ENCODE measurements at regions not wholly inside any gene's neighbourhood (a gene's known extent, or its start where the extent isn't known, plus 50 kb on each side); places are given as distances from the start of the nearest gene placed in this dataset.
"Not testable (repeated sequence)": the region's sequence is repeated elsewhere in the genome, so short reads cannot be mapped to it uniquely, and the experiment has no call there.

GRCh38 chr4:141432000-141432712 is 204.2 kb upstream of the IL15 start:
- no peak for ATAC-seq (ENCODE audit: poor library complexity)
- no peak for DNase-seq
- intact Hi-C loops (cut with DNase I): no loop called here

DNA sequence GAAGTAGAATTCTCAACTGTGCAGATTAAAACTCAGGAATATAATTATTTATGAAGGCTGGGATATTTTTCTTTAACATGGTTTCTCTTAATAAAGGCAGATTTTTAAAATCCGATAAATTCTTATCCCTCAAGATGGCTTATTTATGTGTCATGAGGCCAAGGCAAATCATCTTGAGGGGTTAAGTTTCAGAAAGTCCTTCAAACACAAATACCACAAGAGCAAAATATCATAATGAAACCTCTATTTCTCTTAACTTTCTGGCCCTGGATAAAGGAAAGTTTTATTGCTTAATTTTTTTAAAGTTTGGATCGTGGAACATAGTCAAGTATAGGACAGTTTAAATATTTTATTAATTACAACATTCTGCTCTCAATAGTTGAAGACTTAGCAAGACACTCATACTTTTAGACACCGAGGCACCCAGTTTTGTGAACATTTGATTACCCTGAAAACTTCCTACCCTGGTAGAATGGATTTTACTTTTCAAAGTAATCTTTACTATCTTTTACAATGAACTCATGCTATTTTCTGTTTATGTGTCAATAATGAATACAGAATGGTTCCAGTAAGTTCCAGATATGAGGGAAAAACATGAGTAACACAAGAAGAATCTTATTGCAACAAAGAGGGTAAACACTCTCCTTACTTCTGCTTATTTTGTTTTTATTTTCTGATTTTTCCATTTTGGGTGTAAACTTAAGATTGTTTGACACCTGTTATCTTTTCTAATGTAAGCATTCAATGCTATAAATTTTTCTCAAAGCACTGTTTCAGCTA is 200.7 kb upstream of the IL15 start:
- DNase-seq (no peak), ATAC-seq (ENCODE audit: poor library complexity) (no peak)
- intact Hi-C loops (cut with DNase I): no loop called here

DNA sequence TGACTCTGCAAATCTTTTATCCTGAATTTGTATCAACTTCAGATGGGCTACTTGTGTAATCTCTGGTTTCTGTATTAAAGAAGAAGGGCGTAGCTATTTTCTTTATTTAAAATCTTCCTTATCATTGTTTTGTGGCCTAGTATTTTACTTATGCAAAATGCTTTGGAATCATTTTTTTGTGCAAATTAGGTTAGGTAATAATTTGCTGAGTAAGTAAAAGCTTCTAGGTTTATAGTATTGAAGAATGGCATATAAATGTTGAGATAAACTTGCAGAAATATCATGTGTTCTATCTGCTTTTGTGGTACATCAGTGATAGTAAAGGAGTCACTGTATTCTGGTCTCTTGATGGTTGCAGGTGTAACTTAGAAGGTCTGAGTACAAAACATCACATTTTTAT is 197.2 kb upstream of the IL15 start:
- intact Hi-C loops (cut with DNase I): no loop called here
- ATAC-seq (ENCODE audit: poor library complexity) (no peak), DNase-seq (no peak)

- ATAC-seq (ENCODE audit: poor library complexity) (no peak), DNase-seq (no peak)
- intact Hi-C loops (cut with DNase I): no loop called here
These were observed 188.6 kb upstream of the IL15 start for GRCh38 chr4:141447761-141448160.

DNA sequence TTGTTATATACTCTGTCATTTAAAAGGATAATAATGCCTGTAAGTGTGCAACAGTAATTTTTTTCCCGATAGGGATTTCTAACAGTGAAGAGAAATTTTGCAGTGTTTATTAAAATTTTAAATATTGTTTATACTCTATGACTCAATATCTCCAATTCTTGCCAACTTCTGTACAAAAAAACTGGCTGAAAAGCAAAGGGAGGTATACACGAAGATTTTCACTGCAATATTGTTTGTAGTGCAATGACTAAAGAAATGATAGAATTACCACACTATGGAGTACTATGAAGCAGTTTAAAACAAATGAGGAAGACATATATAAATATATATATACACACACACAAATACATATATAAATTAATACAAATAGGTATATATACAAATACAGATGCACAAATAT is 187.9 kb upstream of the IL15 start:
- intact Hi-C loops (cut with DNase I): no loop called here
- ATAC-seq (ENCODE audit: poor library complexity) (no peak), DNase-seq (no peak)

- ATAC-seq (ENCODE audit: poor library complexity) (no peak), DNase-seq (no peak)
- intact Hi-C loops (cut with DNase I): no loop called here
These were observed 186.5 kb upstream of the IL15 start for GRCh38 chr4:141449927-141450326.

- intact Hi-C loops (cut with DNase I): no loop called here
- DNase-seq (no peak), ATAC-seq (ENCODE audit: poor library complexity) (no peak)
These were observed 180.7 kb upstream of the IL15 start for GRCh38 chr4:141455651-141456050.

DNA sequence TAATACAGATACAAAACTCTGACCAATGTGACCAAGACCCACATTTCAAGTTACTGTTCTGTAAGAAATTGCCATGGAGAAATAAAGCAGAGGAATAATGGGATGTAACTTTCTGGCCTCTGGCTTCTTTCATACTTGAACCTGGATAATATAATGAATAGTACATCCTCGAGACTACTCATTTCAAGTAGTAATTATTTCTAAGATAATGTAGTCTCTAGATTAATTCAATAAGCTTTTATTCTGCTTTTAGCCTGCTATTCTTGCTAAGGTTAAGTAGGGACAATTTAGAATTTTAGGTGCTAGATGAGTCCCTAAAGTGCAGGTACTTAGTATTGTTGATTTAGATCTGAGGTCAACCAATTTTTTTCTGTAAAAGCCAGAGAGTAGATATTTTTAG is 178.7 kb upstream of the IL15 start:
- no peak for ATAC-seq (ENCODE audit: poor library complexity)
- intact Hi-C loops (cut with DNase I): no loop called here
- no peak for DNase-seq

- DNase-seq (no peak), ATAC-seq (ENCODE audit: poor library complexity) (no peak)
- intact Hi-C loops (cut with DNase I): no loop called here
These were observed 177.9 kb upstream of the IL15 start for GRCh38 chr4:141458501-141458900.

DNA sequence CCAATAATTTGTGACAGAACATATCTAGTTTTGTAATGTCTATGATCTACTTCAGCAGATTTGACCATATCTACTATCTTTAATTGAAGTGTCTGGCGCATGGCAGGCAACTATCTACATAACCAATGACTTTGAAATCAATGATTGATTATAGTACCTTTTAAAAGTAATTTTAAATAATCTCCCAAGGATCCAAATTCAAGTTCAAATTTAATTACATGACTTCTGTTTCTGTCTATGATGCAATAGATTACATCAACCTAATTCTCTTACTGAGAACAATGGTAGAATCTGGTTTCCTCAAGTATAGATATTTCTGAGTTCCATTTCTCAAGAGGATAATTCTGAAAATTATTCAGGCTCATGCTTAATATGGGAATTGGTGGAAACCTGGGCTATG is 177.4 kb upstream of the IL15 start:
- intact Hi-C loops (cut with DNase I): no loop called here
- DNase-seq (no peak), ATAC-seq (ENCODE audit: poor library complexity) (no peak)

GRCh38 chr4:141462361-141462760 is 174.0 kb upstream of the IL15 start:
- intact Hi-C loops (cut with DNase I): no loop called here
- no peak for ATAC-seq (ENCODE audit: poor library complexity)
- no peak for DNase-seq

GRCh38 chr4:141463678-141464077 is 172.7 kb upstream of the IL15 start:
- ATAC-seq (ENCODE audit: poor library complexity): no peak
- intact Hi-C loops (cut with DNase I): no loop called here
- DNase-seq: no peak

GRCh38 chr4:141464366-141464765 is 172.0 kb upstream of the IL15 start:
- no peak for DNase-seq
- intact Hi-C loops (cut with DNase I): no loop called here
- ATAC-seq (ENCODE audit: poor library complexity): no peak

- DNase-seq (no peak), ATAC-seq (ENCODE audit: poor library complexity) (no peak)
- intact Hi-C loops (cut with DNase I): no loop called here
These were observed 171.2 kb upstream of the IL15 start for GRCh38 chr4:141465171-141465570.

GRCh38 chr4:141467225-141467624 is 169.2 kb upstream of the IL15 start:
- ATAC-seq (ENCODE audit: poor library complexity): no peak

GRCh38 chr4:141469392-141469791 is 167.0 kb upstream of the IL15 start:
- DNase-seq: no peak
- no peak for ATAC-seq (ENCODE audit: poor library complexity)
- intact Hi-C loops (cut with DNase I): no loop called here

More at GRCh38 chr4:141467225-141467624, 169.2 kb upstream of the IL15 start:
- no peak for DNase-seq
- intact Hi-C loops (cut with DNase I): no loop called here

- intact Hi-C loops (cut with DNase I): no loop called here
- ATAC-seq (ENCODE audit: poor library complexity) (no peak), DNase-seq (no peak)
These were observed 163.3 kb upstream of the IL15 start for GRCh38 chr4:141473026-141473540.

GRCh38 chr4:141473952-141474351 is 162.4 kb upstream of the IL15 start:
- DNase-seq (no peak), ATAC-seq (ENCODE audit: poor library complexity) (no peak)
- intact Hi-C loops (cut with DNase I): no loop called here

- ATAC-seq (ENCODE audit: poor library complexity) (no peak), DNase-seq (no peak)
- intact Hi-C loops (cut with DNase I): no loop called here
These were observed 155.4 kb upstream of the IL15 start for GRCh38 chr4:141480950-141481349.

GRCh38 chr4:141484298-141484697 is 152.1 kb upstream of the IL15 start:
- DNase-seq; ATAC-seq (ENCODE audit: poor library complexity); intact Hi-C loops (cut with DNase I): not testable (repeated sequence)

Measured in Right ventricle myocardium superior (tissue), 1 donor.